K562 (cell line): ENCODE measurements at regions not wholly inside any gene's neighbourhood (a gene's known extent, or its start where the extent isn't known, plus 50 kb on each side); places are given as distances from the start of the nearest gene placed in this dataset.

Source experiments
- ARHGAP35 ChIP-seq: fragments of 450-650 bp; IDR thresholded peaks from 2 replicates; pipeline ENCODE4 v1.6.1; 2018; ENCODE audit not compliant: partially characterized antibody
- CCNT2 ChIP-seq: IDR thresholded peaks from 2 replicates; pipeline ENCODE4 v1.6.1; 2011; ENCODE audit warnings: borderline replicate concordance, low read depth, mild to moderate bottlenecking, moderate library complexity, mixed read lengths, low read length; ENCODE audit not compliant: insufficient read length; ENCODE audit errors: extremely low read depth
- KDM2B ChIP-seq: fragments of 250-450 bp; sonication (Bioruptor Pico); IDR thresholded peaks from 2 replicates; pipeline ENCODE4 v1.8.0; 2021; ENCODE audit warnings: mild to moderate bottlenecking, moderate library complexity
- RFX7 ChIP-seq: fragments of 250-450 bp; sonication (Bioruptor Pico); IDR thresholded peaks from 2 replicates; pipeline ENCODE4 v1.5.1; 2021; ENCODE audit warnings: mild to moderate bottlenecking
- RNF2 ChIP-seq: sonication (generic); IDR thresholded peaks from 2 replicates; pipeline ENCODE4 v1.6.1; 2016
- SMAD4 ChIP-seq: fragments of 250-450 bp; sonication (Bioruptor Pico); conservative IDR thresholded peaks from 2 replicates; pipeline ENCODE4 v1.8.0; 2021; ENCODE audit warnings: inconsistent platforms, mild to moderate bottlenecking, moderate library complexity
- ZNF324 ChIP-seq: fragments of 250-450 bp; sonication (Bioruptor Pico); IDR thresholded peaks from 2 replicates; pipeline ENCODE4 v1.4.0; 2020; ENCODE audit warnings: mild to moderate bottlenecking
- ZNF354B ChIP-seq: fragments of 250-450 bp; sonication (Bioruptor Pico); IDR thresholded peaks from 2 replicates; pipeline ENCODE4 v1.4.0; 2020
- ZNF76 ChIP-seq: fragments of 250-450 bp; sonication (Bioruptor Pico); IDR thresholded peaks from 2 replicates; pipeline ENCODE4 v1.4.0; 2020; ENCODE audit warnings: mild to moderate bottlenecking, moderate library complexity, borderline replicate concordance
- TF ChIP-seq, protein P1 (sequence below): fragments of 450-650 bp; IDR thresholded peaks from 2 replicates; pipeline ENCODE4 v1.6.1; 2016; ENCODE audit warnings: missing biosample characterization, missing genetic modification characterization
- TF ChIP-seq, protein P2 (sequence below): fragments of 250-450 bp; sonication (Bioruptor Pico); IDR thresholded peaks from 2 replicates; pipeline ENCODE4 v1.4.0; 2020; ENCODE audit warnings: mild to moderate bottlenecking, moderate library complexity

DNA sequence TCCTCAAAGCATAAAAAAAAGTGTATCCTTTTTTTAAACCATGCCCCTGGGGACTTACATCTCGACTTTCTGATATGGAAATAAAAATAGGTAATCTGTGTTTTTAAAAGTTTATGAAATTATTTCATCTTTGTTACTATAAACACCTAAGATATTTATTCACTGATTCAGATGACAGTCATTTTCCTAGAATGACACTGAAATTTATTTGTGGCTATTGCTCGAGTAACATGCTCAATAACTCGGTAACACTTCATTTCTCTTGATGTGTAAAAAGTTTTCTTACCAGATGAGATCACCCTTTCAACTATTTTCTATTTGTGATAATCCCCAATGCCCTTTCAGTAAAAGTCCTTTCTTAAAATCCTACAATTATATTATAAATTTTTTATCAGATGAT lies 495.8 kb downstream of the TTLL7 start (continued):
- TF ChIP-seq SMAD4 (CRISPR knock-in tag) (no peak), ZNF324 (CRISPR knock-in tag) (no peak), CCNT2 (no peak), ZNF354B (CRISPR knock-in tag) (no peak), ARHGAP35 (no peak), RFX7 (no peak), ZNF76 (CRISPR knock-in tag) (no peak), KDM2B (CRISPR knock-in tag) (no peak), RNF2 (no peak)
- TF ChIP-seq, protein P1, sequence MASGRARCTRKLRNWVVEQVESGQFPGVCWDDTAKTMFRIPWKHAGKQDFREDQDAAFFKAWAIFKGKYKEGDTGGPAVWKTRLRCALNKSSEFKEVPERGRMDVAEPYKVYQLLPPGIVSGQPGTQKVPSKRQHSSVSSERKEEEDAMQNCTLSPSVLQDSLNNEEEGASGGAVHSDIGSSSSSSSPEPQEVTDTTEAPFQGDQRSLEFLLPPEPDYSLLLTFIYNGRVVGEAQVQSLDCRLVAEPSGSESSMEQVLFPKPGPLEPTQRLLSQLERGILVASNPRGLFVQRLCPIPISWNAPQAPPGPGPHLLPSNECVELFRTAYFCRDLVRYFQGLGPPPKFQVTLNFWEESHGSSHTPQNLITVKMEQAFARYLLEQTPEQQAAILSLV (tag): no peak
- TF ChIP-seq, protein P2, sequence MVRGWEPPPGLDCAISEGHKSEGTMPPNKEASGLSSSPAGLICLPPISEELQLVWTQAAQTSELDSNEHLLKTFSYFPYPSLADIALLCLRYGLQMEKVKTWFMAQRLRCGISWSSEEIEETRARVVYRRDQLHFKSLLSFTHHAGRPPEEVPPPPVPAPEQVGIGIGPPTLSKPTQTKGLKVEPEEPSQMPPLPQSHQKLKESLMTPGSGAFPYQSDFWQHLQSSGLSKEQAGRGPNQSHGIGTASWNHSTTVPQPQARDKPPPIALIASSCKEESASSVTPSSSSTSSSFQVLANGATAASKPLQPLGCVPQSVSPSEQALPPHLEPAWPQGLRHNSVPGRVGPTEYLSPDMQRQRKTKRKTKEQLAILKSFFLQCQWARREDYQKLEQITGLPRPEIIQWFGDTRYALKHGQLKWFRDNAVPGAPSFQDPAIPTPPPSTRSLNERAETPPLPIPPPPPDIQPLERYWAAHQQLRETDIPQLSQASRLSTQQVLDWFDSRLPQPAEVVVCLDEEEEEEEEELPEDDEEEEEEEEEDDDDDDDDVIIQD (CRISPR knock-in tag): no peak
